ENCODE measurements at regions not wholly inside any gene's neighbourhood (a gene's known extent, or its start where the extent isn't known, plus 50 kb on each side); places are given as distances from the start of the nearest gene placed in this dataset.
"Not testable (repeated sequence)": the region's sequence is repeated elsewhere in the genome, so short reads cannot be mapped to it uniquely, and the experiment has no call there.

- no peak for DNase-seq
These were observed 72.5 kb upstream of the MORC3 start for GRCh38 chr21:36247316-36248010.

- no peak for DNase-seq
These were observed 70.2 kb upstream of the MORC3 start for GRCh38 chr21:36249576-36250422.

DNA sequence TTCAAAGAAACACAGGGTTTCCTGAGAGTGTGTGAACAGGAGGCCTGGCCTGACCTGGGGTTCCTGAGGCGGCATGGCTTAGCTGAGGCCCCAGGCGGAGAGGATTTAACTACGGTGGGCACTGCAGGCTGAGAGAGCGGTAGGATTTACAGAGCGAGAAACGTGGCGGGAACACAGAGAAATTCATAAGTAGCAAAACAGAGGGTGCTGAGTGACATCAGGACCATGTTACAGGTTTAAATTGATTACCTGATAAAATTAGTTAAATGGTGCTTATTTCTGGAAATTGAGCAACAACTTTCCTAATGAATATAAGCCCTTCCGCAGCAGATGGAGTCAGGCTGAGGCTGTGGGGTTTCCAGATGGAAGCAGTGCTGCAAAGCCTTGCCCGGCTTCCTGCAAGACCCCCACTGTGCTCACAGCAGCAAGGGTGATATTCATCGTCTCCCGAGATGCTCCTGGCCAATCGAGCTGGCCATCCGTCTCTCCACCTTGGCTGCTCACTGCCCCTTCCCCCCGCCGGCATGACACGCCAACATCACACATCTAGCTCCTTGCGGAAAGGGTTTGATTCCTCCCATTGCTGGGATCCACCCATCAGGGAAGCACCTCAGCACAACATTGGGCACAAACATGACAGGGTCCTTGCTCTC lies 69.4 kb upstream of the MORC3 start:
- DNase-seq: no peak

DNA sequence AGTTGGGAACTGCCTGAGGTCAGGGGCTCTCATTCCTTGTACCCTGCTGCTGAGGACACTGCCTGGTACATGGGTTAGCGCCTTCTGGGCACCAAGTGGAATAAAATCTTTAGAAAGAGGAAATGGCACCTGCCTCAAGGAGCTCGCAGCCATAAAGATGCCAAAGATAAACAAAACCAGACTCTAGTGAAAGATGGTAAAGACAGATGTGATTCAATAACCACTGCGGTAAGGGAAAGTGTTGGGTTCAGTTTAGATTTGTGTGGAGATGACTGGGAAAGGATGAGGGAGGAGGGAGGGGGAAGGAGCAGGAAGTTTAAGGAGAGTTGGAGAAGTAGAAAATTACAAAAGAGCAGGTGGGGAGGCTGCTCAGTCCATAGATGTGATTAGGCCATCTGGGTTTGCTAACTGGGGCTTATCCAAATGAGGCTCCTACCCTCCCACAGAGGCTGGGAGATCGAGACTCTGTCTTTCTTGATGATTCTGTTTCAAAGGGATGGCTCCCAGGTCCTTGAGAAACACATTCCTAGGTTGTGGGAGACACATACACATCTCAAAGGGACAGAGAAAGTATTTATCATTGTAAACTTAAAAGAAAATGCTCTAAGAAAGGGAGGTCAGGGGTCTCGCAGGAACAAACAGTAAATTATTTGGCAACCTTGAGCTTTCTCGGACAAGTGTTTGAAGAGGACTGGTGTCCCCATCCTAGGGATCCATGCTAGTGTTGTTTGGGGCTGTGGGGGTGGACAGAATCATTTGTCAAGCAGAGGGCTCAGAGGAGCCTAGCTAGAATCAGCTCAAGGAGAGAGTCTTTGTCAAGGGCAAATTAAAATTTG lies 65.7 kb upstream of the MORC3 start:
- no peak for DNase-seq

GRCh38 chr21:36255663-36256062 lies 64.3 kb upstream of the MORC3 start:
- DNase-seq: no peak

- DNase-seq: no peak
These were observed 62.3 kb upstream of the MORC3 start for GRCh38 chr21:36257657-36258056.

DNA sequence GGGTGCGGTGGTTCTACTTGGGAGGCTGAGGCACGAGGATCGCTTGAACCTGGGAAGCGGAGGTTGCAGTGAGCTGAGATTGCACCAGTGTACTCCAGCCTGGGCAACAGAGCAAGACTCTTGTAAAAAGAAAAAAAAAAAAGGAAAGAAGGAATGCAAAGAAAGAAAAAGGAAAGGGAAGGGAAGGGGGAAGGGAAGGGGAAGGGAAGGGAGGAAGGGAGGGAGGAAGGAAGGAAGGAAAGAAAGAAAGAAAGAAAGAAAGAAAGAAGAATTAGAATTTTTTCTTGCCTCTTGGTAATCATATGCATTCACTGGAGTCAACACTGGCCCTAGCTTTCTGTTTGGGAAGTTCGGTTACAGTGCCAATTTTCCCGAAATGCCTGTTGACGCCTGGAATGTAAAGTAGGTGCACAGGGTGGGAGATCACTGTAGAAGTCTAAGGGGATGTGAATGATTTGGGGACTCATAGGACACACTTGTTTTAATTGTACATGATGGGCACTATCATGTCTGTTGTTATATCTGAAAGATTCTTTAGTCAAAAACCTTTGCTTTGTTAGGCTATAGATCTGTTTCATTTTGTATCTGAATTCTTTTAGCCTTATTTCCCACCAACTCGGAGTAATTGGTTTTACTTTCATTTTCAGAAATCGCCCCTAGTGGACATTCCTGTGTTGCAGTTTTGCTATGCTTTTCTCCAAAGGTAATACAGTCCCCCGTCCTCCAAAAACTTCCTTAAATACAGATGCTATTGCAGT lies 59.8 kb upstream of the MORC3 start:
- peak; percentile 79 for DNase-seq

DNA sequence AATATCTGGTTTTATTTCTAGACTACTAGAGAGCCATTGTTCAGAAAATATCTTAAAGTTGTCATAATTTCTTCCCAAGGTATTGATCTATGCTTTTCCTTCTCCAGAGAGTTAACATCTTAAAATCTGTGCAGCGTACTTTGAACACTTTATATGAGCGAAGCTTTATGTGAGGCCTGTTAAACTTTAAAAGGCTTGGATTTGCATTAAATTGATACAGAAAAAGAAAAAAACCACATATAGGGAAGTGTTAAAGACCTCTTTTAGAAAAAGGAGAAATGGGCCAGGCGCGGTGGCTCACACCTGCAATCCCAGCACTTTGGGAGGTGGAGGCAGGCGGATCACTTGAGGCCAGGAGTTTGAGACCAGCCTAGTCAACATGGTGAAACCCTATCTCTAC lies 59.2 kb upstream of the MORC3 start:
- DNase-seq: no peak

DNA sequence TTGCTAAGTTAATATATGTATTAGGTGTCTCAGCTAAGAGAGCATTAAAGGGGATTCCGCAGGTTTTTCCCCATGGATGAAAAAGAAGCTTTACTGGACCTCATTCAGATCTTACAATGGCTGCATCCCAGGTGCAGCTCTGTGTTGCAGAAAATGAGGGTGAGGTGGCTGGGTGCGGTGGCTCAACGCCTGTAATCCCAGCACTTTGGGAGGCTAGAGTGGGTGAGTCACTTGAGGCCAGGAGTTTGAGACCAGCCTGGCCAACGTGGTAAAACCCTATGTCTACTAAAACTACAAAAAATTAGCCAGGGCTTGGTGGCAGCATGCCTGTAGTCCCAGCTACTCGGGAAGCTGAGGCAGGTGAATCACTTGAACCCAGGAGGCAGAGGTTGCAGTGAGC lies 58.5 kb upstream of the MORC3 start:
- DNase-seq: no peak

- DNase-seq: no peak
These were observed 56.2 kb upstream of the MORC3 start for GRCh38 chr21:36263797-36264196.

- no peak for DNase-seq
These were observed 54.6 kb upstream of the MORC3 start for GRCh38 chr21:36265431-36265830.

GRCh38 chr21:36267828-36268227 lies 52.2 kb upstream of the MORC3 start:
- DNase-seq: not testable (repeated sequence)

DNA sequence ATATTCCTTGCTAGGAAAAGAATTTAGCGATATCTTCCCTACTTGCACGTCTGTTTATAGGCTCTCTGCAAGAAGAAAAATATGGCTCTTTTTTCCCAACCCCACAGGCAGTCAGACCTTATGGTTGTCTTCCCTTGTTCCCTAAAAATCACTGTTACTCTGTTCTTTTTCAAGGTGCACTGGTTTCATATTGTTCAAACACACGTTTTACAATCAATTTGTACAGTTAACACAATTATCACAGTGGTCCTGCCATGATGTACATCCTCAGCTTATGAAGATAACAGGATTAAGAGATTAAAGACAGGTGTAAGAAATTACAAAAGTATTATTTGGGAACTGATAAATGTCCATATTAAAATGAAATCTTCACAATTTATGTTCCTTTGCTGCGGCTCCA lies 51.7 kb upstream of the MORC3 start:
- DNase-seq: not testable (repeated sequence)

Data from hindlimb muscle (tissue), 1 donor.